ENCODE measurements at regions not wholly inside any gene's neighbourhood (a gene's known extent, or its start where the extent isn't known, plus 50 kb on each side); places are given as distances from the start of the nearest gene placed in this dataset.

GRCh38 chr17:73718362-73718761 is 74.1 kb upstream of the SDK2 start:
- TF ChIP-seq, protein P1, sequence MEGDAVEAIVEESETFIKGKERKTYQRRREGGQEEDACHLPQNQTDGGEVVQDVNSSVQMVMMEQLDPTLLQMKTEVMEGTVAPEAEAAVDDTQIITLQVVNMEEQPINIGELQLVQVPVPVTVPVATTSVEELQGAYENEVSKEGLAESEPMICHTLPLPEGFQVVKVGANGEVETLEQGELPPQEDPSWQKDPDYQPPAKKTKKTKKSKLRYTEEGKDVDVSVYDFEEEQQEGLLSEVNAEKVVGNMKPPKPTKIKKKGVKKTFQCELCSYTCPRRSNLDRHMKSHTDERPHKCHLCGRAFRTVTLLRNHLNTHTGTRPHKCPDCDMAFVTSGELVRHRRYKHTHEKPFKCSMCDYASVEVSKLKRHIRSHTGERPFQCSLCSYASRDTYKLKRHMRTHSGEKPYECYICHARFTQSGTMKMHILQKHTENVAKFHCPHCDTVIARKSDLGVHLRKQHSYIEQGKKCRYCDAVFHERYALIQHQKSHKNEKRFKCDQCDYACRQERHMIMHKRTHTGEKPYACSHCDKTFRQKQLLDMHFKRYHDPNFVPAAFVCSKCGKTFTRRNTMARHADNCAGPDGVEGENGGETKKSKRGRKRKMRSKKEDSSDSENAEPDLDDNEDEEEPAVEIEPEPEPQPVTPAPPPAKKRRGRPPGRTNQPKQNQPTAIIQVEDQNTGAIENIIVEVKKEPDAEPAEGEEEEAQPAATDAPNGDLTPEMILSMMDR (IDR thresholded peaks at IDR 0.05) = no peak
- ATAC-seq = no peak
- intact Hi-C loops (cut with DNase I, micrococcal nuclease) = no loop called here

DNA sequence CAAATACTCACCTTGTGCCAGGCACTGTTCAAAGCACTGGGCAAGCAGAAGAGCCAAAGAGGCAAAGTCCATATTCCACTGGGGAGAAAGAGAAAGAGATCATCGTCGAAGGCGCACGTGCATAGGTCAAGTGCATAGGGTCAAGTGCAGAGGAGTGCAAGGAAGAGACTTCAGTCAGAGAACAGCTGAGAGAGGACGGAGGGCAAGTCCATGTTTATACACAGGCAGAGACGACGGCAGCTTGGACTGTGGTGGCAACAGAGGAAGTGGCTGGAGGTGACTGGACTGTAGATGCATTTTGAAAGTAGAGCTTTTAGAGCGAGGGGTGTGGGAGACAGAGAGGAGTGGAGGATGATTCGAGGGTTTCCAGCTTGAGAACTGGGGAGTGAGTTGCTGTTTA is 74.7 kb upstream of the SDK2 start:
- TF ChIP-seq, protein P1 (IDR thresholded peaks at IDR 0.05) = no peak
- Histone ChIP-seq H3K9me3 (no peaks in the 10 kb centered on the region), H3K36me3 (ENCODE audit: low read depth) (no peaks in the 10 kb centered on the region), H3K4me3 (no peak overlapping the region), H3K4me1 (ENCODE audit: low read depth) (peaks cover 4% of the 10 kb centered on the region)
- peak; percentile 38 for ATAC-seq
- intact Hi-C loops (cut with DNase I, micrococcal nuclease) = no loop called here
- peak in 1 of 3 donors; percentile 24 for DNase-seq

More at GRCh38 chr17:73718362-73718761, 74.1 kb upstream of the SDK2 start:
- H3K4me3 ChIP-seq = no peak overlapping the region
- H3K36me3 ChIP-seq (ENCODE audit: low read depth) = no peaks in the 10 kb centered on the region
- H3K4me1 ChIP-seq (ENCODE audit: low read depth) = peaks cover 4% of the 10 kb centered on the region
- DNase-seq = no peak
- no peaks in the 10 kb centered on the region for H3K9me3 ChIP-seq

- TF ChIP-seq, protein P1 (IDR thresholded peaks at IDR 0.05) = no peak
- DNase-seq = peak; percentile 25 to 68 (median 48)
- intact Hi-C loops (cut with DNase I, micrococcal nuclease) = no loop called here
- Histone ChIP-seq H3K36me3 (ENCODE audit: low read depth) (no peaks in the 10 kb centered on the region), H3K4me3 (no peak overlapping the region), H3K4me1 (ENCODE audit: low read depth) (peaks cover 4% of the 10 kb centered on the region), H3K9me3 (no peaks in the 10 kb centered on the region)
- ATAC-seq = peak; percentile 54
Measured at GRCh38 chr17:73719588-73720071, 75.4 kb upstream of the SDK2 start.

GRCh38 chr17:73720187-73720834 is 76.1 kb upstream of the SDK2 start:
- ATAC-seq (peak; percentile 56), DNase-seq (peak in 2 of 3 donors; percentile 47 to 60)
- intact Hi-C loops (cut with DNase I, micrococcal nuclease) = no loop called here
- Histone ChIP-seq H3K36me3 (ENCODE audit: low read depth) (no peaks in the 10 kb centered on the region), H3K4me1 (ENCODE audit: low read depth) (peaks cover 4% of the 10 kb centered on the region), H3K4me3 (no peak overlapping the region), H3K9me3 (no peaks in the 10 kb centered on the region)
- TF ChIP-seq, protein P1 (IDR thresholded peaks at IDR 0.05) = no peak

DNA sequence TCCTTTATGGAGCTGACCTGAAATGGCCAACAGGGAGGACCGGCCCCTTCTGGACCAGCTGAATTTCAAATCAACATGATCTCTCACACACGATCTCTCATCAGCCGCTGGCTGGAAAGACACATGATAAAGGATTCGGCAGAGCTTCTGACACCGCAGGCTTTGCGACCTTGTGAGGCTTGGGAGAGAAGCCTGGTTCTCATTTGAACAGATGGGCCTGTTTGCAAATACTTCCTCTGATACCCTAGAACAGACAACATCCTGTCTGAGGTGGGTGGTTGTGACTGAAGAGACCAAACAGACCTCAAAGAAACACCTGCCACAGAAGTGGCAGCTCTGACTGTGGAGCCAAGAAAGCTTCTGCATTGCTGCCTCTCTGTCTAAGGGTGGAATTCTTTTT is 77.9 kb upstream of the SDK2 start:
- peaks cover 4% of the 10 kb centered on the region for H3K4me1 ChIP-seq (ENCODE audit: low read depth)
- no peak for DNase-seq
- peak; percentile 56 for ATAC-seq

More for the DNA sequence above, 77.9 kb upstream of the SDK2 start:
- intact Hi-C loops (cut with DNase I, micrococcal nuclease) = no loop called here
- Histone ChIP-seq H3K36me3 (ENCODE audit: low read depth) (no peaks in the 10 kb centered on the region), H3K4me3 (no peak overlapping the region), H3K9me3 (no peaks in the 10 kb centered on the region)
- TF ChIP-seq, protein P1 (IDR thresholded peaks at IDR 0.05) = no peak
